Kidney epithelial cell (primary cell): ENCODE measurements at regions not wholly inside any gene's neighbourhood (a gene's known extent, or its start where the extent isn't known, plus 50 kb on each side); places are given as distances from the start of the nearest gene placed in this dataset.

Experiments used
- DNase-seq: peaks from one replicate; pipeline ENCODE4 v3.0.0-alpha.2; 2010; ENCODE audit warnings: low read depth
- H3K27me3 ChIP-seq: 2 replicates; pipeline ENCODE4 v1.6.0; 2011; ENCODE audit warnings: low read length; ENCODE audit not compliant: control insufficient read depth, insufficient read depth
- H3K36me3 ChIP-seq: 2 replicates; pipeline ENCODE4 v1.5.1; 2011; ENCODE audit warnings: low read length; ENCODE audit not compliant: control insufficient read depth, insufficient read depth
- H3K4me3 ChIP-seq: 2 replicates; pipeline ENCODE4 v1.5.1; 2011; ENCODE audit warnings: low read depth, mild to moderate bottlenecking, control low read depth, low read length
- TF ChIP-seq, protein P1 (sequence below): IDR thresholded peaks from 2 replicates; pipeline ENCODE4 v1.5.1; 2011; ENCODE audit warnings: mild to moderate bottlenecking, moderate library complexity, low read length, control low read depth, inconsistent platforms; ENCODE audit not compliant: insufficient read depth, poor library complexity, severe bottlenecking

DNA sequence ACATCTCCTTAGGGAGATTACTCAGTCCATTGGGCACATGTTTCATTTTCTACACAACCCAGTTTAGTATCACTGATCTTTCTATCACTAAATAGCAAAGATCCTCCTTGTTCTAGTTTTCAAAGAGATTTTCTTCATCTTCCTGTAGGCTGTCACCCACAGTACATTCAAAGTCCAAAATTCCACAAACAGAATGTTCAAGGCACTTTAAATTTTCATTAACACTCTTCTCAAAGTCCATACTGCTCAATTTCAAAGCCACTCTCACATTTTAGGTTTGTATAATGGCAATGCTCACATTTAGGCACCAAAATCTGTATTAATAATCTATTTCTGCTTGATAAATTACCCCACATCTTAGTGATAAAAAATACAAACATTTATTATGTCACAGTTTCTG is 152.8 kb downstream of the FSIP2 start:
- TF ChIP-seq, protein P1, sequence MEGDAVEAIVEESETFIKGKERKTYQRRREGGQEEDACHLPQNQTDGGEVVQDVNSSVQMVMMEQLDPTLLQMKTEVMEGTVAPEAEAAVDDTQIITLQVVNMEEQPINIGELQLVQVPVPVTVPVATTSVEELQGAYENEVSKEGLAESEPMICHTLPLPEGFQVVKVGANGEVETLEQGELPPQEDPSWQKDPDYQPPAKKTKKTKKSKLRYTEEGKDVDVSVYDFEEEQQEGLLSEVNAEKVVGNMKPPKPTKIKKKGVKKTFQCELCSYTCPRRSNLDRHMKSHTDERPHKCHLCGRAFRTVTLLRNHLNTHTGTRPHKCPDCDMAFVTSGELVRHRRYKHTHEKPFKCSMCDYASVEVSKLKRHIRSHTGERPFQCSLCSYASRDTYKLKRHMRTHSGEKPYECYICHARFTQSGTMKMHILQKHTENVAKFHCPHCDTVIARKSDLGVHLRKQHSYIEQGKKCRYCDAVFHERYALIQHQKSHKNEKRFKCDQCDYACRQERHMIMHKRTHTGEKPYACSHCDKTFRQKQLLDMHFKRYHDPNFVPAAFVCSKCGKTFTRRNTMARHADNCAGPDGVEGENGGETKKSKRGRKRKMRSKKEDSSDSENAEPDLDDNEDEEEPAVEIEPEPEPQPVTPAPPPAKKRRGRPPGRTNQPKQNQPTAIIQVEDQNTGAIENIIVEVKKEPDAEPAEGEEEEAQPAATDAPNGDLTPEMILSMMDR = no peak
- Histone ChIP-seq H3K36me3 (no peaks in the 10 kb centered on the region), H3K4me3 (no peak overlapping the region), H3K27me3 (no peaks in the 10 kb centered on the region)
- no peak for DNase-seq

DNA sequence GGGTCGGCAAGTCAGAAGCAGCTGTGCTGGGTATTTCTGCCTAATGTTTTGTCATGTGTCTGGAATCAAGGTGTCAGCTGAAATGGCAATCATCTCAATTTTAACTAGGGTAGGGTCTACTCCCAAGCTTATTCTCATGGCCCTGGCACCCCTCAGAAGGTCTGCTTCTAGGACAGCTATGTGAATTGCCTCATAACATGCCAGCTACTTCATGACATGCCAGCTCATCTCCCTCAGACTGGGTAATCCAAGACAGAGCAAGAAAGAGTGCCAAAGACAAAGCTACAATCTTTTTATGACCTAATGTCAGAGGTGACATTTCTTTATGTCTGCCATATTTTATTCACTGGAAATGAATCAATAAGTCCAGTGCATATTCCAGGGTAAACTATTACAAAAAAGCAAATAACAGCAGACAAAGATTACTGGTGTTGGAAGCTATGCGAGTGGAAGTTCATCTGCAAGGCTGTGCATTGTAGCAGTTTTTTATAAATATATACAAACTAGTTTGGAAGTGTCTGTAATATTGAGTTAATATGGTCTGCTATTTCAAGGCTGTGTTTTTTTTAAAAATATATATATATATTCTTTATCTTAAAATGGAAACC is 153.3 kb downstream of the FSIP2 start:
- TF ChIP-seq, protein P1 = no peak
- no peak overlapping the region for H3K4me3 ChIP-seq
- no peaks in the 10 kb centered on the region for H3K36me3 ChIP-seq

DNA sequence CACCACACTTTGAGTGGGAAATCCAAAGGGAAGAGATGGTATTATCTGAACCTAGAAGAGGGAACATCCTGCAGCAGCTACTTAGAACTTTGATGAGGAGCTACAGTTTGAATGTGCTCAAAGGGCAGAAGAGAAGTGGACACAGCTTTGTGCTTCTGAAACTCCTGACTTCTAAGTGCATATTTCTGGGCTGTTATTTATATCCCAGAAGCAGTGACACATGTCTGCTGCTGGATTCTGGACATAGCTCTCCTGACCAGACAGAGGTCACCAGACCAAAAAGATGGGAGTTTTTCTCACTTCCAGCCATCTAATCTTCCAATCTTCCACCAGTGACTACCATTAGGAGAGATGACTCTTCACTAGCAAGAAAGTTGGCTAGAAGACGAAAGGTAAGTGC is 153.9 kb downstream of the FSIP2 start:
- TF ChIP-seq, protein P1 = no peak
- Histone ChIP-seq H3K36me3 (no peaks in the 10 kb centered on the region), H3K27me3 (no peaks in the 10 kb centered on the region), H3K4me3 (no peak overlapping the region)
- no peak for DNase-seq

More for the DNA sequence above, 153.3 kb downstream of the FSIP2 start:
- H3K27me3 ChIP-seq = no peaks in the 10 kb centered on the region
- no peak for DNase-seq

DNA sequence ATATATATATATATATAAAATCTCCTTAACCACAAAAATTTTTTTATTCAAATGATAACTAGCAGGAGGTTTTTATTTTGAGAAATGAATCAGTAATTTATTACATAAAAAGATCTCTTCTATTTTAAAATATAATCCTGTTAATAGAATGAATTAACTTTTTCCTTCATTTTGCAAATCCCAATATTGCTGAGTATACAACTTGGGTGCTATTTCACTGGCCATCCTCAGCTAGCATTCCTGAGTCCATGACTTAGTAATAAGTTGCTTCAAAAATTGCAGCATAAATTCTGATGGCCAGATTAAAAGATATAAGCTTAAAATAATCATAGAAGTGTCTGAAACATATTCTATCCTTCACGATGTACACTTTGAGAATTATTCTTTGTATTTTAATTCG is 155.6 kb downstream of the FSIP2 start:
- no peak for DNase-seq
- Histone ChIP-seq H3K36me3 (no peaks in the 10 kb centered on the region), H3K27me3 (no peaks in the 10 kb centered on the region), H3K4me3 (no peak overlapping the region)
- TF ChIP-seq, protein P1 = no peak

DNA sequence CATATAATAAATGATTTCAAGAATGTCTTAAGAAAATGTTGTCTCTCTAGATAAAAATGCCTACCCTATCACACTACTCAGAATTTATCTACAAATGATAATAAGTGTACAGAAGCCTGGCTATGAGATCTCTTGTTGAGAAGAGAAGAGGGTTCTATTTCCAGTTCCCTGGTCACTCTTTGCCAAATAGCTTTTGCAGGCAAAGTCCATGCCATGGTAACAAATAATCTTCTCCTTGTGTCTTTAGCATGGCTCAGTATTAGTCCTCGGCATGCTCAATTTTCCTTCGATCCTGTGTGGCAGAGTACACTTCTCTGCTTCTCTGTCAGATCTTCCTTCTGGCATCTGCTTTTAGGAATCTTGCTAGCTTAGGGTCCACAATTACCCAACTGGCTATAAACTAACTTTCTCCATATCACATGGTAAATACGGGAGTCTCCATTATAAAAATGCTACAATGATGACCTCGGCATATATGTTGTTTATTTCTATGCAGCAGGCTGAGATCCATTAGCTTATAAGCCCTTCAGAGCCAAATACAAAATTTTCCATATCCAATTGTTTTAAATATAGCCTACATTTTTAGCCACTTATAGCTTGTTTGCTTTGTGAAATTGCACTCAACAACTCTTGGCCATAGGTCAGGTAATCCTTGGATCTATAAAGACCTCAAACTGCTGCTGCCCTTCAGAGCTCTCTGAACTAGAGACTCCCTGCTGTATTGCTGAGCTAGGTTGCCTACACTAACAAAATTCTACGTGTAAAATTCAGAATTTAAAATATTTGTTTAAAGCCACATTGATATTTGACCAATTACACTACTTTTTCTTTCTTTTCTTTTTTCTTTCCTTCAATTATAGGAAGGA is 157.5 kb downstream of the FSIP2 start:
- no peak for DNase-seq
- no peaks in the 10 kb centered on the region for H3K36me3 ChIP-seq
- TF ChIP-seq, protein P1 = no peak
- no peaks in the 10 kb centered on the region for H3K27me3 ChIP-seq
- no peak overlapping the region for H3K4me3 ChIP-seq

DNA sequence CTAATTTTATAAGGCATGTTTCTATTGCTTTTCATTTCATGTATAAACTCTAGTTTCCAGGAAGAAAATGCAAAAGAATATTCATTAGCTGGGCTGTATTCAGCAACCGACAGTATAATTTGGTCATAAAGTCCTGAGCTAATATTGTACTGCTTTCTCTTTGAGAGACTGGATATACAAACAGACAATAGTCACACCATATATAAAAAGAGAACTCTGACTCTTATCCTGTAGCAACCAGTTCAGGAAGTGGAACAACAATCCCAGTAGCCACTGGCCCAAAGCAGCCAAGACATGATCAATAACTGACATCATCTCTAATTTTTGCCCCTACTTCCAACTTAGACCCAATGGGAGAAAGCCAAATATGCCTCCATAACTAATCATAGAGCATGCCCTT is 160.8 kb downstream of the FSIP2 start:
- H3K36me3 ChIP-seq = no peaks in the 10 kb centered on the region
- DNase-seq = no peak
- H3K27me3 ChIP-seq = no peaks in the 10 kb centered on the region
- no peak overlapping the region for H3K4me3 ChIP-seq
- TF ChIP-seq, protein P1 = no peak
